SK-N-SH treated with all-trans-retinoic acid at 6 μM for 48 hours (cell line): ENCODE measurements at regions not wholly inside any gene's neighbourhood (a gene's known extent, or its start where the extent isn't known, plus 50 kb on each side); places are given as distances from the start of the nearest gene placed in this dataset.

Source experiments
- ARNTL ChIP-seq: fragments of 450-650 bp; formaldehyde crosslinking; IDR thresholded peaks from 2 replicates; pipeline ENCODE4 v1.5.0; 2020; ENCODE audit warnings: low read depth, mild to moderate bottlenecking, moderate library complexity, borderline replicate concordance
- ZFP3 ChIP-seq: fragments of 250-450 bp; sonication (Bioruptor Pico); IDR thresholded peaks from 2 replicates; pipeline ENCODE4 v1.5.0; 2020; ENCODE audit warnings: mild to moderate bottlenecking, moderate library complexity

DNA sequence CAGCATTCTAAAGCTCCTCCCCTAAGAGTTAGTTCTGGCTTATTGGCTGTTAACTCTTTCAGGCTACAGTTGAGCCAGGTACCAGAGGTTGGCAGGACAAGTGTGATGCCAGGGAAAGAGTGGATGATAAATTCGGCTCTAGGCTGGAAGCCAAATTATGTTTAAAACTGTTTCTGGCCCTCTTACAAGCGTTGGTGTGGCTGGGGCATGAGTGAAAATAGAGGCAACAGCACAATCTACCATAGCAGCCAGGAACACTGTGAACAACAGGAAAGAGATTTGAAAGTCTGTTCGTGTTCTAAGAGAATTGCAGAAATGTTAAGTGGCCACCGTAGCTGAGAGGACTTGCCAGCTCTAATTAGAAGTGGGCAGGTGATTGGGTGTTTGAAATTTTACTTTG lies 84.2 kb downstream of the CDC7 start:
- no peak for TF ChIP-seq ZFP3 (CRISPR knock-in tag)
- TF ChIP-seq ARNTL (CRISPR knock-in tag): no peak
